GM11168 (cell line): ENCODE measurements at regions not wholly inside any gene's neighbourhood (a gene's known extent, or its start where the extent isn't known, plus 50 kb on each side); places are given as distances from the start of the nearest gene placed in this dataset.

Source experiments
- in situ Hi-C: fragments of 300-500 bp; cut with MboI; formaldehyde crosslinking; loops from one replicate; pipeline ENCODE4 v1.12.0; 2022; ENCODE audit warnings: low sequenced_read_pairs; ENCODE audit not compliant: unreplicated experiment

DNA sequence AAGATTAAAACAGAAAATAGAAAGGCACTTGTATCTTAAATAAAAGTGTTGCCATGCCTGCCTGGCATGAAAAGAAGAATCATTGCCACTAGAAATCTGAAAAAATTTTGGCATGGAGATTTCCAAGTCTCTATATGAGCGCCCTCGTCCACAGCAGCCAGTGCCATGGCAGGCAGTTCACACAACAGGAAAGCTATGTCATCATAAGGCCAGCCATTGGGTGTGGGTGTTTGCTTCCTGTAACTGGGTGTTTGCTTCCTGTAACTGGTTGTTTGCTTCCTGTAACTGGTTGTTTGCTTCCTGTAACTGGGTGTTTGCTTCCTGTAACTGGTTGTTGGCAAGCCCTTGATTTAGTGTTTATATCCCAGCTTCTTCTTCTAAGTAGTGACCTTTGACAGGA, 446.7 kb downstream of the IRX1 start:
- in situ Hi-C loops, result no loop called here

DNA sequence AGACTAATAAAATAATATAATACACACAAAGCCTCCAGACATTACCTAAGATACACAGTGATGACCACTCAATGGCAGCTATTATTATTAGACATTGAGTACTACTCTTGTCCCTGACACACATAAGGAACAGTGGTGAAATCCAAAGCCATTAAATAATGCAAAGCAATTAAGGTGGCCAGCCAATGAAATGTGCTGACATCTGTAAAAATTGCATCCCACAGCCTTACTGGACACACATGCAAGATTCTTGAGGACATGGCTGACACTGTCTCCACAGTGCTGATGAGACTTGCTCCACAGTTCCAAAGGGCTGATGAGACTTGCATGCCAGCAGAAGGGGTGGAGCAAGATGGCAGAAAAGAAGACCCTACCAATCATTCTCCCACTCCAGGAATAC, 447.5 kb downstream of the IRX1 start:
- in situ Hi-C loops, result no loop called here

- in situ Hi-C loops, result no loop called here
Observed at GRCh38 chr5:4044881-4045280, 449.2 kb downstream of the IRX1 start.

- in situ Hi-C loops, result no loop called here
Observed at GRCh38 chr5:4048398-4048797, 452.8 kb downstream of the IRX1 start.

DNA sequence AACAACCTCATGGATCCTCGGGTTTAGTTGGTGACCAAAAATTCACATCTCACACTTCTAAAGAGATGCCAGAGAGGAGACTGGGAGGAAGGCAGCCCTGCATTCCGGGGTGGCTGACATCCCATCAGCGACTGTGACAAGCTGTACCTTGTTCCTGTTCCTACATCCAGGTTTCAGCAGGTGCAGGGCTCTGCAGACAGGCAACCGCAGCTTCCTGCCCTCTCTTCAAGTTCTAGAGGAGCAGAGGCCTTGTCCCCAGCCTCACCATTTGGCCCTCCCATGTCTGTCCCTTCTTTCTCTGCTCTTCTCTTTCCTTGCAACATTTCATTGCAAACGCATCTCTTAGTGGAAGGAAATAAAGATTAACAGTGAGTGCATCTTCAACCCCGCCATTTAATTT, 454.6 kb downstream of the IRX1 start:
- in situ Hi-C loops, result no loop called here

DNA sequence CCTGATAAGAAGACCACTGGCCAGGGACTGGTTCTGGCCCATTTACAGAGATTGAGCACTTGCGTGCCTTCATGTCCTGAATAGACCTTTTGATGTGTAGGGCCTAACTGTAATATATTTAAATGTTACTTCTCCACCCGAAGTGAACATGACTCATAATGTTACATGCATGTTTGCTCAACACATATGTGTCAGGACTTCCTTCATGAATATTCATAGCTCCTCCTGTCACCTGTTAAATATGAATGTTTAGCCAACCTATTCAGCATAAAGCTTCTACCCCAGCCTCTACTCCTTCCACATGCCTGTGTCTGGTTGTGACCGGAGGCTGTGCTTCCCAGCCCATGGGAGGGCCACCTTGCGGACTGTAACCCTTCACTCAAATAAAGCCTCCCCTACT, 457.5 kb downstream of the IRX1 start:
- in situ Hi-C loops, result no loop called here

- in situ Hi-C loops, result no loop called here
Observed at GRCh38 chr5:4054092-4054491, 458.5 kb downstream of the IRX1 start.

- in situ Hi-C loops, result no loop called here
Observed at GRCh38 chr5:4058899-4059298, 463.3 kb downstream of the IRX1 start.

GRCh38 chr5:4065472-4066320, 470.1 kb downstream of the IRX1 start:
- in situ Hi-C loops, result no loop called here

GRCh38 chr5:4068171-4068570, 472.5 kb downstream of the IRX1 start:
- in situ Hi-C loops, result no loop called here

DNA sequence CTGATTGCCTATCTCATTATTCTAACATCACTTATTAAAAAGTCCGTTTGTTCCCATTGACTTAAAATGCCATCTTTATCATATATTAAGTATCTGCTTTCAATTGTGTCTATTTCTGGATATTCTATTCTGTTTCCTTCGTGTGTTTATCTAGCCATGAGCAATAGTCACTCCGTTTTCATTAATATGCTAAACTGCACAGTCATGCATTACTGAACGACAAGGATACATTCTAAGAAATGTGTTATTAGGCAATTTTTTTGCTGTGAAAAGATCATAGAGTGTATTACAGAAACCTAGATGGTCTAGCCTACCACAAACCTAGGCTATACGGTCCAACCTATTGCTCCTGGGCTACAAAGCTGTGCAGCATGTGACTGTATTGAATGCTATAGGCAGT, 482.9 kb downstream of the IRX1 start:
- in situ Hi-C loops, result no loop called here

DNA sequence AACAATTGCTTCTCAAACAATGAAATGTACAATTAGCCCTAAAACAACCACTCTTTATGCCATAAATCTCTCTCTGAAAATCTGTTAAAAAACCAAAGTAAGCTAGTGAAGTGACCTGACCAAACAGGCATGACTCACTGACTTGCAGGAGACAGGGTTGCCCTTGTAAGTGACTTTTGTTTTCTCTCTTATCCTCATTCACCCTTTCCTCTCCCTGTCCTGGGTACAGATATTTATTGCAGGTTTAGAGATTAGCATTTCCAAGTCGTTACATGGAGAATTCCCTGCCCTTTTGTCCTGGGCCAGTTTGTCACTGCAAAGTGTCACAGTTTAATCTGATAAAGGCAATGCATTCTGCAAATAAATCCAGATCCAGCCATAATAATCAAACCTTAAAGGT, 484.2 kb downstream of the IRX1 start:
- in situ Hi-C loops, result no loop called here

GRCh38 chr5:4080370-4080769, 484.7 kb downstream of the IRX1 start:
- in situ Hi-C loops, result no loop called here

DNA sequence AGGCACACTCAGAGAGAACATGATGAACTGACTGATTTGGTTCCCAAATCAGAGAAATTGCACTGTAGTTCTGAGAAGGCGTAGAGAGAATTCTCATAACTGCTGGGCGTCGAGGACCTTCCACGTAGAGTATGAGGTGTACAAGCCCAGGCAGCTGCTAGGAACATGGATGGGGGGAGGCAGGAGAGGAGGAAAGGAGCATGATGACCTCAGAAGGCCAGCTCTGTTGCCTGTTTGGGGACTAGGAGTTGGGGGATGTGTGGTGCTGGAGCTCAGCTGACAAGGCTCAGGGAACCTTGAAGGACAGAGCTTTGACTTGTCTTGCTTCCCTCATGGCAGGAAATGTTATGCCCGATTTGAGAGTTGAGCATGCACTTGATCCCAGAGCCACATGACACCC, 485.4 kb downstream of the IRX1 start:
- in situ Hi-C loops, result no loop called here

DNA sequence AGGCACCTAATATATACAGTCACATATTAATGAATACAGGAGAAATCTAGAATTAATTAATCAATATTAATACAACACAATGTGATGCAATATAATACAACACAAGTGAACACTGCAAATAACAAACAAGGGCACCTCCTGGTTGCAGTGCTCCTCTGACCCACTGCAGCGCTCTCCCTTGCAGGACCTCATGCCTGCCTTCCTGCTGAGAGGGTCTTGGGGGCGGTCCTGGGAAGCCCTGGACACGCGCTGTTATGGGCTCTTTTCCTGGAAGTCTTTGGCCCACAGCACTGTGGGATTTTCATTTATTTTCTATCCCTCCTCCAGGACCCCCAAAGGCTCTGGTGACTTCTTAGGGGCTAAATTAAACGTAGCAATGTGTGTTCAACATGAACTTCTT, 485.8 kb downstream of the IRX1 start:
- in situ Hi-C loops, result no loop called here

DNA sequence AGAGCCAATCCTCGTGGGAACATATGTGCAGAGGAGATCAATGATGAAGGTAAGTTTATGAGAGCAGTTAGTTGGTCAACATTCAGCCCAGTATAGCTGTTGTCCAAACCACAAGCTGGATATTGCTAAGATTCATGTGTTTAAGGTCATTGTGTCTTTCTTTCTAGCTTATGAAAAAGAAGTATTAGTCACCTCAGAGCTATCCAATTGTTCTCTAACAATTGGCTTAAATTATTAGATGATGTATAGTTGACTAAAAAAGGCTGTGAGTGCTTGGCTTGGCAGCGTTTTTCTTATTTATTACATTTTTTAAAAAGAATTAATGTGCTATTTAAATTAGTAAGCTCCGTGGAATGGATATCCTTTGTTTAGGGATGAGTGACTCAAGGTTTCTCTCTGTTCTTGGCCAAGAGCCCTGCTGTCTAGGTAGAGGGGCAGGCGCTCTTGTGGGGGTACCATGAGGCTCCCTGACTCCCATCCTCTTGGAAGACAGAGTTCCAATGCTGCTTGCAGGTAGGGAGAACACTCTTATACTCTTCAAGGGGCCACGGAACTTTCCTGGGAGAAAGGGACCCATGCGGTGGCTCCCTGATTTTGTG, 487.4 kb downstream of the IRX1 start:
- in situ Hi-C loops, result no loop called here

GRCh38 chr5:4083591-4084337, 488.1 kb downstream of the IRX1 start:
- in situ Hi-C loops, result no loop called here

- in situ Hi-C loops, result no loop called here
Observed at GRCh38 chr5:4086081-4086480, 490.4 kb downstream of the IRX1 start.

DNA sequence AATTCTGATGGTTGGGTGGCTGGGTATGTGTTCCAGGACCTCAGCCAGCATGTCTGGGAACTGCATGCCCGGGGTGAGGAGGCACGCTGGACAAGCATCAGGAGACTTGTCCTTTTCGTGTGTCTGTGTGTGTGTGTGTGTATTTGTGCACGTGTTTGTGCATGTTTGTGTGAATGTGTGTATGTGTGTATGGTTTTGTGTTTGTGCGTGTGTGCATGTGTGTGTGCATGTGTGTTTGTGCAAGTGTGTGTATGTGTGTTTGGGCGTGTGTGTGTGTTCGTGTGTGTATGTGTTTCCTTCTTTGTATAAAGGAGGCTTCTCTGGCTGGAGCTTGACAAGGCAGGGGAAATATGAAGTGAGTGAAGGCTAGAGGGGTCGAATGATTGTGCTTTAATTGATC, 491.5 kb downstream of the IRX1 start:
- in situ Hi-C loops, result no loop called here

- in situ Hi-C loops, result no loop called here
Observed at GRCh38 chr5:4089087-4089486, 493.5 kb downstream of the IRX1 start.

DNA sequence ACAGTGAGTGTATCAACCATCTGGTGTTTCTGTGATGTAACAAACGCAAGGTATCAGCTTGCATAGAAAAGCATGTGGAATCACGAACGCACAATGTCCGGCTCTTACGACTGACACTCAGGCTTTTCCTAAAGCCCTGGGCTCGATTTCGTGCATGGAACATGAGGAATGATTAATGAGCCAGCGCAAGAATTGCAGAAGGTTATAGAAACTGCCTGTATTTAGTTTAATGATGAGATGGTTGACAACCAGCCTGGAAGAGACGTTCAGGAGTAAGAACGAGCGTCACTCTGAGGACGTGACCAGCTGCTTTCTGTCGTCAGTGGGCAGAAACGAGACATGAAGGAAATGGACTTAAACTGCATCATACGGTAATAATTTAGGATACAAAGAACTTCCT, 497.6 kb downstream of the IRX1 start:
- in situ Hi-C loops, result no loop called here
